ENCODE measurements at regions not wholly inside any gene's neighbourhood (a gene's known extent, or its start where the extent isn't known, plus 50 kb on each side); places are given as distances from the start of the nearest gene placed in this dataset.

- no peak for TF ChIP-seq TAF1 (conservative IDR thresholded peaks at IDR 0.05)
- no peak for TF ChIP-seq CTCF (IDR thresholded peaks at IDR 0.05; ENCODE audit: low read depth, low read length, missing input control)
Observed at GRCh38 chr1:188423073-188423472, 1594.3 kb downstream of the PLA2G4A start.

Measured in liver (tissue), 3 donors.